ENCODE measurements at regions not wholly inside any gene's neighbourhood (a gene's known extent, or its start where the extent isn't known, plus 50 kb on each side); places are given as distances from the start of the nearest gene placed in this dataset.
"Not testable (repeated sequence)": the region's sequence is repeated elsewhere in the genome, so short reads cannot be mapped to it uniquely, and the experiment has no call there.

DNA sequence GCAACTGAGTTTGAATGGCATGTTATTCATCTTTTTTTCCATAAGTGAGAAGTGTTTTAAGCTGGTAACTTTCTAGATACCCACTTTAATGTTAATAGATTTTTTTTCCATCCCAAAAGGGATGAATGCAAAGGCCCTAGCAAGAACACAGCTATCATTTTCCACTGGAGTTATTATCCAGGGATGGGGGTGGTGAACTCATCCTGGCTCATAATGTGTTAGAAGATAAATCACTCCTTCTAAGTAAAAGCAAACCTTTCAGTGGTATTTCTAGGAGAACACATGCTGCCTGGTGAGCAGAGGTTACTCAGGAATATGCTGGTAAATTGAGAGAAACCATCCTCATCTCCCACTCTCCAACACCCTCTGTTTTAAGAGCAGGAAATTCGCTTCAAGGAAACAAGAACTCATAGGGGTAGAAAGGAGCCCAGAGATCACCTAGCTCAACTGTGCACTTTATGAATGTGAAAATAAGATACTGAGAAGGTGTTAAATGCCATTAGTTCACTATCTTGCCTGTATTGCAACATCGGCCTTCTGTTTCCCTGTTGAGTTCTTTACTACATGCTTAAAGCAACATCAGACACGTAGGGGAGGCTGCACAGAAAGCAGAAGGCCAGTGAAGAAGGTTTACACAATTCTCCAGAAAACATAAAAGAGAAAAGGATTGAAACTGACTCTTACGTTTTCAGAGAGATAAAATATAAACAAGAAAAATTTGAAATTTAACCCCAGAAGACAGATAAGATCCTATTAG is 264.0 kb upstream of the PRKCQ start:
- intact Hi-C loops (cut with DNase I) = no loop called here
- DNase-seq (ENCODE audit: low spot score) = no peak

DNA sequence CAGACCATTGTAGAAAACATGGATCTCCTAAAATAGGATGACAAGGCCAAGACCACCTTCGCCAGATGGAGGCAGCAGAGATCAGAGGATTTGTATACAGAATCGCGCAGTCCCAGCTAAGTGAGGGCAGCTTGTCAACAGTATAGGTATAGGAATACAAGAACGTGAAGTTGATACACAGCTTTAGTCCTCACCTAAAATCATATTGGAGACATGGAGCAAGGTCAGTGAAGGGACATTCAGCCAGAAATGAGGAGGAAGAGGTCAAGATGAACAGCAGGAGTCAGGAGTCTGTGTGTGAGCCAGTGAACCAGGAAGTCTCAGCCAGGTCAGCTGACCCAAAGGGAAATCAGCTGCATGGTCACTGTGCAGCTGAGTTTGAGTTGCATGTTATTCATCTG is 263.4 kb upstream of the PRKCQ start:
- intact Hi-C loops (cut with DNase I) = no loop called here
- DNase-seq (ENCODE audit: low spot score) = no peak

DNA sequence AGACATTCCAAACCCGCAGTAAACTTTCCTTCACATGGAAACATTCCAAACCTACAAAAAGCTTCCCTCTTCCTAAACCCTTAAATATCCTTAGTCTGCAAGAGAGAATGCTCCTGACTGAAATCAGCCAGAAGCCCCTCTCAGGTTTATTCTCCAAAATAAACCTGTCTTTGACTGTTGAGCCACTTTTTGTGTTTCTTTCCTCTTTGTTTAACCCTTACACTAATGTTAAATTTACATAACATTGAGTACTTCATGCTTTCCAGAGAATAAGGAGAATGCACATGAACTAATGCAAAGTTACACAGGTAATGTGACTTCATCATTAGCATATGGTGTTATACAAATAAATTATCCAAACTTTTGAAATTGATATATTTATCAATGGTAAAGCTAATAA is 262.6 kb upstream of the PRKCQ start:
- no peak for DNase-seq (ENCODE audit: low spot score)
- intact Hi-C loops (cut with DNase I) = no loop called here

DNA sequence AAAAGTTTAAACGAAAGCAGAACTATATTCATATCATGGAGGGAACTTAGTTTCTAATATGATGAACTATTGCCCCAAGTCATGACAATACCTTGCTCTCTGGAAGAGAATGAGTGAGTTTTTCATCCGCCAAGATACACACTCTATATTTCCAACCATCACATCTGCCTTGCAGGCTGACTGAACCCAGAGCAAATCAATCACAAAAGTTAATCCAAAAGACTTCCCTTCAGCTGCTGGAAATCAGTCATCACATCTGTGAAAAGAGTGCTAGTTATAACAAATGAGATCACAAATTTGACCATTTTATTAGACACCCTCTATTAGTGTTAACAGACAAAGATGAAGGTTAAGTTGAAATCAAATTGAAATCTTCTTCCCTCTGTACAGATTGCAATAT is 261.7 kb upstream of the PRKCQ start:
- intact Hi-C loops (cut with DNase I) = no loop called here
- DNase-seq (ENCODE audit: low spot score) = no peak

DNA sequence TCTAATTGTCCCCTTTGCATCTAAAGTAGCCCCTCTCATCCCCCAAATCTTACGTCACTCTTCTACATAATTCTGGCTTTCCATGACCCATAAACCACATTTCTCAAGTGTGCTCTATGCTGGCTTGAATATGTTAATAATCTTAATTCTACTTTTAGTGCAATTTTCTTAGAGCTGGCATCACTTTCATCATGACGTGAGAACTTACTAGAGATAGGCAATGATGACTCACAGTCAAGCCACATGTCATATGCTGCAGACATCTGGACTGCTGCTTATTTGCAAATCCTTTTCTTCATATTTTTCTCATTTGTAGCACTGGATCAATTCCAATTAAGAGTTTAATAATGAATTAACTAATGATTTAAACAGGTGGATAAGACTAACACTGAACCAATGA is 260.7 kb upstream of the PRKCQ start:
- intact Hi-C loops (cut with DNase I) = no loop called here
- no peak for DNase-seq (ENCODE audit: low spot score)

DNA sequence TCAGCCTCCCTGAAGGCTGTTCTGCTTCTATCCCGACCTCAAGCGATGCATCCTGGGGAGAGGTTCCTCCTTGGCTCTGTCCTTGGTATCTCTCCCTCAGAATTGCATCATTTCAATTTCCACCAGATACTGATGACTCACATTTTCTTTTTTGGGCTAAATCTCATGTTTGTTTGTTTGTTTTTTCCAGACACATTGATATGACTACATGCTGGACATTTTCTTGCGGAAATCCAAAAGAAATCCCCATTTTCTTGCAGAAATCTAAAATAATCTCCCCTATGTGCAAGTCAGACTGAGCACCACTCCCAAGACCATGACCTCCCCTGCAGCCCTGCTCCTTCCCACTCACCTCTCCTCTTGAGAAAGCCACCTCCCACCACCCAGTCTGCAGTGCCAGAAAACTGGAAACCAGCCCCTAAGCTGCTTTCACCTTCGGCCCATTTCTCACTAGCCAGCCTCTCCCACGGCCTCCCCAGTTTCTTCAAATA is 260.2 kb upstream of the PRKCQ start:
- intact Hi-C loops (cut with DNase I) = no loop called here
- DNase-seq (ENCODE audit: low spot score) = no peak

DNA sequence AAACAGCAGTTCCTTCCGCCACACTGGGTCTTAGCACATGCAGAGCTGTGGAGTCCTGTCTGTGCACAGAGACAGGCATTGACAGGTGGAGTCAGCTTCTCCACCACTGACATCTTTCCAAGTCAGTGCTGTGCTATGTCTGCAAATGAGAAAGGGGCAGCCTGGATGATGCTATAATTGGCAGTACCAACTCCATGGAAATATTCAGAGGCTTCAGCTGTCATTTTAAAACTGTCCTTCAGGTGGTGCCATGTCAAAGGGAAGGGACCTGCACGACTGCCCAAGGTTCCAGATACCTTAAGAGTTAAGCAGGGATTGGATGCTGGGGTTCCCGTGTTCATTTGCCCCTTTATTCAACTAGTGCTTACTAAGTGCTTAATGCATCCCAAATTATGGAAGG is 258.0 kb upstream of the PRKCQ start:
- intact Hi-C loops (cut with DNase I) = no loop called here

DNA sequence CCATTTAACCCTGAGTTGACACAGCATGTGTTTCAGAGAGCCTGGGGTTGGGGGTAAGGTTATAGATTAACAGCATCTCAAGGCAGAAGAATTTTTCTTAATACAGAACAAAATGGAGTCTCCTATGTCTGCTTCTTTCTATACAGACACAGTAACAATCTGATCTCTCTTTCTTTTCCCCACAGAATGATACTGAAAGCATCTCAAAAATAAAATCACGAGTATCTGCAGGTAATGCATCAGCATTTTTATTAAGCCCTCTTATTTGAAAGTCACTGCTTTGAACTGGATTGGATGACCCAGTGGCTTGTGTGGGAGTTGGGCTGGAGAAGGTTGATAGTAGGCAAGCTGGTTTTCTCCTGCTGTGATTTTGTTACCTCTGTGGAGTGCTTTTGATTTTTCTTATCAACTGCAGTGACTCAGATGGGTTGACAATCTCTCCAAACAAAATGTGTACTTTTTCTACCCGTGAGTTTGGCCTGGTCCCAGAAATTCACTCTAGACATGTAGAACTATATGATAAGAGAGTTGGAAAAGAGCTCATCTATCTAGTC is 253.5 kb upstream of the PRKCQ start:
- intact Hi-C loops (cut with DNase I) = no loop called here
- no peak for DNase-seq (ENCODE audit: low spot score)

More for the DNA sequence above, 258.0 kb upstream of the PRKCQ start:
- no peak for DNase-seq (ENCODE audit: low spot score)

DNA sequence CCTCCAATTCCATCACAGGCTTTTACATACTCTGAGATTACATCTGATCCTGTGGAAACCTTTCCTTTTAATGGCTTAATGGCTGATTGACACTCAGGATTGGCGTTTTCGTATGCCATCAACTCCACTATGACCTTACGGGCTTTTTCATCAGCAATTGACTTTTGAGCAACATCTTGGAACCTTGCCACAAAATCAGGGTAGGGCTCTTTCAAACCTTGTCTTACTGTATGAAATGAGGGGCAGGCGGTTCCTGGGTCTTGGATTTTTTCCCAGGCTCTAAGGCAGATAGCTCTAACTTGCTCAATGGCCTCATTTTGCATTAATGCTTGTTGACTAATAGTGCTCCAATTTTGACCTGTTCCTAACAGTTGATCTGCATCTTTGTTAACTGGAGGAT is 250.9 kb upstream of the PRKCQ start:
- intact Hi-C loops (cut with DNase I); DNase-seq (ENCODE audit: low spot score): not testable (repeated sequence)

DNA sequence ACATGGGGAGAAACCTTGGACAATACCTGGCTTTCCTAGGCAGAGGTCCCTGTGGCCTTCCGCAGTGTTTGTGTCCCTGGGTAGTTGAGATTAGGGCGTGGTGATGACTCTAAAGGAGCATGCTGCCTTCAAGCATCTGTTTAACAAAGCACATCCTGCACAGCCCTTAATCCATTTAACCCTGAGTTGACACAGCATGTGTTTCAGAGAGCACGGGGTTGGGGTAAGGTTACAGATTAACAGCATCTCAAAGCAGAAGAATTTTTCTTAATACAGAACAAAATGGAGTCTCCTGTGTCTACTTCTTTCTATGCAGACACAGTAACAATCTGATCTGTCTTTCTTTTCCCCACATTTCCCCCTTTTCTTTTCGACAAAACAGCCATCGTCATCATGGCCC is 244.7 kb upstream of the PRKCQ start:
- DNase-seq (ENCODE audit: low spot score); intact Hi-C loops (cut with DNase I): not testable (repeated sequence)

DNA sequence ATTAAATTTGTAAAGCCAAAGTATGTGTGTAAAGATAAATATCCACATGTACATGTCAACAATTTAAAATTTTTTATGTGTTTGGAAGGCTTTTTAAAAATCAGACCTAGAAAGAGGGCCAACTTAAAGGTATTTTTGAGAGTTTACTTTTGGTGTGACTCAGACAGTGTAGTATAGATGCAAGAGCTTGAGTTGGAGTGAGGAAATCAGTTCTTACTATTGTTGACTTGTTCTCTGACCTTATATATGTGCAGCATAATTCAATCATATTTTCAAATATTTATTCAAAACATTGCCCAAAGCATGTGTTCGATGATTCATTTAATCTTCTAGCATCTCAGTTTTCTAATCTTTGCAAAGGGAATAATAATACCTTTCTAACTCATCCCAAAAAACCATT is 243.7 kb upstream of the PRKCQ start:
- intact Hi-C loops (cut with DNase I) = no loop called here
- no peak for DNase-seq (ENCODE audit: low spot score)

DNA sequence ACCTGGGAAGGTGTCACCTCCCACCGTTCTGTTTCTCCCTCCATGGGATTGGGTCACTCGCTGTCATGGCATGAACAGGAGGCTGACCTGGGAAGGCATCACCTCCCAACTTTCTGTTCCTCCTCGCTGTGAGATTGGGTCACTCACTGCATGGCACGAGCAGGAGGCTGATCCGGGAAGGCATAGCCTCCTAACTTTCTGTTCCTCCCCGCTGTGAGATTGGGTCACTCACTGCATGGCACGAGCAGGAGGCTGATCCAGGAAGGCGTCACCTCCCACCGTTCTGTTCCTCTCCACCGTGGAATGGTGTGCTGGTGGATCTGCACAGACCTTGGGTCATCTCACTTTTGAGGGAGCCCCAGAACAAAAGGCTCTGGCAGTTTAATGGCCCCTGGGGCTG is 239.2 kb upstream of the PRKCQ start:
- DNase-seq (ENCODE audit: low spot score) = no peak
- intact Hi-C loops (cut with DNase I) = no loop called here

DNA sequence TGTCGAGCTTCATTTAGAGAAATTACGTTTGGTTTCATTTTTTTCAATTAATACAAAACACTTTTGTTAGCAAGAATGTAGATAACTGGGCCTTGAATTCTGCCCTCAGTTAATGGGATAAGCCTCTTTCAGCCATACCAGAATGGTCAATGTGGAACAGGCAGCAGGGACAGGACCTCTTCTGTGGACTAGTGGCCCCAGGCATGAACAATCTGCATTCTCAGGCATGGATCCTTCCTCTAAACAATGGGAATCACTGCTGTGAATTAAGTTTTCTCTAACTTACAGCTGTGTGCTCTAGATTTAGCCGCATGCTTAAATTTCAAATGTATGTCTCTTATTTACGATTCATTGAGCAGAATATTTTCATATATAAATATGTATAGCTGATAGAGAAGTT is 237.7 kb upstream of the PRKCQ start:
- intact Hi-C loops (cut with DNase I) = no loop called here
- no peak for DNase-seq (ENCODE audit: low spot score)

DNA sequence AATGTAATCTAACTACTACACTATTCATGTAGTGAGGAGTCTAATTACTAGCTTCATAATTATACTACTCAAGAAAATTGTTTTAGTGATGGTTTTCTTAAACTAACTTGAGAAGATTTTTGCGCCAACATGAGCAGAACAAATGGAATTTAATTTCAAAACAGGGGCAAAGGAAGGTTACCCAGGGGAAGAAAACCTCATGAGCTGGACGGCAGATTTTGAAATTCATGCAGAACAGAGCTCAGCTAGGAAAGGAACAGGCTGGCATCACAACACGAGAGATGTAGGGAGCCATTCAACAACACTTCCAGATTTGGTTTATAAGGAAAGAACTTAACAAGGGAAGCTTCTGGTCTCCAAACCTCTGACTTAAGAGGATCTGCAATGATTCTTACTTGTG is 235.3 kb upstream of the PRKCQ start:
- DNase-seq (ENCODE audit: low spot score) = no peak
- intact Hi-C loops (cut with DNase I) = no loop called here

DNA sequence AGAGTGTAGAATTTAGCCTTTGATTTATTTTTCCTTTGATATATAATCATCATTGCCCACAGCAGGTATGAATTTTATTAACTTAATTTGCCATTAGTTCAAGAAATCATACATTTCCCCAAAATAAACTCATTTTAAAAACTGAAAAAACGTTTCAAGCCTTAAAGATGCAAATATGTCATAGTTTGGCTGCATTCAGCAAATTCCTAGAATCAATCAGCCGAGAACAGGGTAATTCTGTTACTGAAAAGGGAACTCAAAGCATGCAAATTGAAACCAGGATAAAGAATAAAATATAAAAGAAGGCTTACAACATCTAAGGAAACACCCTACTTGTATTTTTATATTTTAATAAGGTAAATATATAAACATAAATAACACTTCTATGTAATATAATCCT is 233.8 kb upstream of the PRKCQ start:
- intact Hi-C loops (cut with DNase I) = no loop called here
- no peak for DNase-seq (ENCODE audit: low spot score)

DNA sequence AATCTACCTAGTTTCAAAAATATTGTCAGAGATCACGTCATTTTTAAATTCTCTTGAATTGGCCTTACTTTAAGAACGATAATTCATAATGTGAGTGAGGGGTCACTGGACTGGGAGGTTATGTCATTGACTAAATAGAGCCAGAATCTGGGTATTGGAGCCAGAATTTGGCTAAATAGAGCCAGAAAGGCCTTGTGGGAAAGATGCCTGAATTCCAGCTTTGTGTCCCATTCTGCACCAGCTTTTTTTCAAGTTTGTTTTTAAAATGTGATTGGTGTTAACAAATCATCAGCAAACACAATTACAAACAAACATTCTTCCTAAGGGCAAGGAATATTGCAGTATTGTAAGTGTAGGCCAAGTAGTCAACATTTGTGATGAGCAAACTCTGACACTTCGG is 233.2 kb upstream of the PRKCQ start:
- no peak for DNase-seq (ENCODE audit: low spot score)
- intact Hi-C loops (cut with DNase I) = no loop called here

DNA sequence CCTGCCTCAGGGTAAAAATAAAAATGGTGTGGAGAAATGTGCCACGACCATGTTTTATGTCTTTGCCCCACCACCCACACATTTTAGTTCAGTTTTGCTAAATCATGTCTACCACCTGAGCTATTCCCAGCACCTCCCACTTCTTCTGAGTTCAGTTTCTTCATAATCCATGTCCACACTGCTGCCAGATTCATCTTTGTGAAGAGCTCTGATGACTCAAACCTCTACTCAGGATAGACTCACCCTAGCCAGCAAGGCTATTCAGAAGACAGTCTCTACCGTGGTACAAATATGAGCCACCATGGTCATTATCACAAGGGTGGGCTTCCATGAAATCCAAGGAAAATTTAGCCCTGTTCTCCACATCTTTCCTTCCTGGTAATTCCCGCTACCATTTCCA is 231.1 kb upstream of the PRKCQ start:
- intact Hi-C loops (cut with DNase I) = no loop called here

DNA sequence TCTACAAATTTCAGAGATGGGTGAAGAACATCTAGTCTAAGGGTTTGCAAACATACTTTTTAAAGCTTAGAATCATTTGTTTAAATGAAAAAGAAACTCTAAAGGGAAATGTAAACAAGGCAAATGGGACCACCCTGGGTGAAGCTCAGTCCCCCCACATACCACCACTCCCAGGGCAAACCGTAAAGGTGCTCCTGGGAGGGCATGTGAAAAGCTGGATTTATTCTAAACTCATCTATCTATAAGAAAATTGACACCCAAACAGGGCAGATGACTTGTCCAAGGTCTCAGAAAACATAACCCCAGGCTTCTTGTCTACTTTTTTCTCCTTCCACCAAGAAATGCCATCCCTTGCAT is 223.3 kb upstream of the PRKCQ start:
- no peak for DNase-seq (ENCODE audit: low spot score)
- intact Hi-C loops (cut with DNase I) = no loop called here

More for the DNA sequence above, 231.1 kb upstream of the PRKCQ start:
- no peak for DNase-seq (ENCODE audit: low spot score)

DNA sequence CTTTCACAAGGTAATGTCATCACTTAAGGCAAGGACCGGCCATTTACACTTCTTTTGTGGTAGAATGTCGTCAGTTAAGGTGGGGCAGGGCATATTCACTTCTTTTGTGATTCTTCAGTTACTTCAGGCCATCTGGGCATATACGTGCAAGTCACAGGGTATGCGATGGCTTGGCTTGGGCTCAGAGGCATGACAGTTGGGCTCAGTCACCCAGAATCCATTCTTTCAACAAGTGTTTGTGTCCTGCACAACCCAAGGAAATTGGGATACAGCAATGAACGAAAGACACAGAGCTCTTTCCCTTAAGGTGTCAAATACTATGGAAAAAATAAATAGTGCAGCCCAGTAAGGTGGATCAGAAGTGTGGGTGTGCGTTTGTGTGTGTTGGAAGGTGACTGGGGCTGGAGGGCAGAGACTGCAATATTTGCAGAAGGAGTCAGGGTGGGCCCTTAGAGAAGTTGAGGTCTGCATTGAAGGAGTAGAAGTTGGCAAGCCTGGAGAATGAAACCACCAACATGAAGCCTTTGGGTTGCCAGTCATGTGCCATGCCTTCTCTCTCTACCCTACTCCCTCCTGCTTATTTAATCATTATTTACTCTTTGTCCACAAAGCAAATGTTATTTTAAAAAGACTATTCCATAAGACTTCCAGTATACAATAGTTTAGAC is 222.8 kb upstream of the PRKCQ start:
- intact Hi-C loops (cut with DNase I) = no loop called here
- DNase-seq (ENCODE audit: low spot score) = no peak

DNA sequence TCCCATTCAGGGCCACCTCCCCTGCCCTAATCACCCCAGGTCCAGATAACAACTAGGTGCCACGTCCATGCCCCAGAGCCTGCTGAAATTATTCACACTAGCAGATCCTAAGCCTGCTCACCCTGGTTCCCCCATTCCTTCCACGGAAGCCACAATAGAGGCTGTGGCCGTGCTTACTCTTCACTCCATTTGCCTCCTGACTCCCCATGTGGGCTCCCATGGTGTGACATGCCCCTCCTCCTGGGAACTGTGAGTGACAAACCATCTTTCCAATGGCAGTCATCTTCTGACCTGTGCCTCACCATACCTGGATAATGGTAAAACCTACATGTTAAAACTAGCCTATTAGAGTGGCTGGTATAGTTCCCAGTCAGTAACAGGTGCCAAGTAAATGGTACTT is 216.2 kb upstream of the PRKCQ start:
- no peak for DNase-seq (ENCODE audit: low spot score)
- intact Hi-C loops (cut with DNase I) = no loop called here

DNA sequence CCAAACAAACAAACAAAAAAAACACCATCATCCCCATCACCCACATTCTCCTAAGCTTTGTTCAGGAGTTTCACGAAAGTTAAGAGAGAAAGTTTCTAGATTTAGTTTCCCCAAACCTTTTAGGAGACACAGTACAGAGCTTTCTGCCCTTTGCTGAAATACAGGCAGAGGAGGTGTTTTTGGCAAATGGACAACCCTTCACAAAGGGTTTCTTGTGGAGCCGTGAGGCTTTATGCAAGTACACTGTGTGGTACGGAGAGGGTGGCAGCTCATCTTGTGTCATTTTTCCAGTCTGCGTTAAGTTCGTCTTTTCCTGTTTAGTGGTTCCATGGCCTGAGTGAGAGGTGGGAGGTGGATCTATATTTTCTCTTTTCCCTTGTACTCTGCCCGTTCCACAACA is 215.5 kb upstream of the PRKCQ start:
- intact Hi-C loops (cut with DNase I) = no loop called here
- DNase-seq (ENCODE audit: low spot score) = no peak
